Mucosa of gallbladder (tissue), 1 donor: ENCODE measurements at regions not wholly inside any gene's neighbourhood (a gene's known extent, or its start where the extent isn't known, plus 50 kb on each side); places are given as distances from the start of the nearest gene placed in this dataset.
"Not testable (repeated sequence)": the region's sequence is repeated elsewhere in the genome, so short reads cannot be mapped to it uniquely, and the experiment has no call there.

Source experiments
- DNase-seq: peaks from one replicate; pipeline ENCODE4 v3.0.0-alpha.2; 2020; ENCODE audit warnings: low spot score
- donor health status: DM: no; HTN: no; CAD: no.

GRCh38 chr3:24545887-24546286 lies 51.2 kb upstream of the THRB start:
- DNase-seq = peak; percentile 60

- no peak for DNase-seq
Observed at GRCh38 chr3:24548278-24548677, 53.6 kb upstream of the THRB start.

DNA sequence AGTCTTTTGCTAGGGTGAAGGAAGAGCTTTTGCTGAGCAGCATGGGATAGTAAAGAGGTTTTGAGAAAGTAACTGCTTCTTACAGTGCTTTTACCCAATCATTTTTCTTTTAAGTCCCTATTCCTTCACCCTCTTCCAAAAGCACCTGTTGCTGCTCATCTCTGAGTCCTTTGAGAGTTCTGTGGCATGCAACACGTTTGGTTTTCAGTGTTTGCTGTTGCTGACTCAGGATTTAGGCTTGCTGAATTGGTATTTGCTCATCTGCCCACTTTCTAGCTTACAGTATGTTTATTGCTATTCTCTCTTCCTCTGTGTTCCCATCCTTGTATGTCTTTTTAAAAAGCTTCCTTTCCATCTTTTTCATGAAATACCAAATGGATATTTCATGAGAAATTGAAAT lies 55.9 kb upstream of the THRB start:
- no peak for DNase-seq

- DNase-seq = no peak
Observed at GRCh38 chr3:24551626-24552025, 57.0 kb upstream of the THRB start.

- no peak for DNase-seq
Observed at GRCh38 chr3:24562895-24563294, 68.2 kb upstream of the THRB start.

DNA sequence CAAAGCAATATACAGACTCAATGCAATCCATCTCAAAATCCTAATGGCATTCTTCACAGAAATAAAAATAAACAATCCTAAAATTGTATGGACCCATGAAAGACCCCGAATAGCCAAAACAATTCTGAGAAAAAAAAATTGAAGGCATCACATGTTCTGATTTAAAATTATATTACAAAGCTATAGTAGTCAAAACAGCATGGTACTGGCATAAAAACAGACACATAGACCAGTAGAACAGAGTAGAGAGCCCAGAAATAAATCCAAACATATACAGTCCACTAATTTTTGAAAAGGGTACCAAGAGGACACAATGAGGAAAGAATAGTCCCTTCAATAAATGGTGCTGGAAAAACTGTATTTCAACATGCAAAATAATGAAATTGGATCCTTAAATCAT lies 70.4 kb upstream of the THRB start:
- no peak for DNase-seq

DNA sequence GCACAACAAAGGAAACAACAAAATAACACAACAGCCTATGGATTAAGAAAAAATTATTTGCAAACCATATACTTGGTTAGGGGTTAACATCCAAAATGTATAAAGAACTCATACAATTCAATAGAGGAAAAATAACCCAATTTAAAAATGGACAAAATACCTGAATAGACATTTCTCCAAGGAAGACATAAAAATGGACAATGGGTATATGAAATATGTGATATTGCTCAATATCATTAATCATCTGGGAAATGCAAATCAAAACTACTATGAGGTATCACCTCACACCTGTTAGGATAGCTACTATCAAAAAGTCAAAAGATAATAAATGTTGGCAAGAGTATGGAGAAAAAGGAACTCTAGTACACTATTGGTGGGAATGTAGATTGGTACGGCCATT lies 71.0 kb upstream of the THRB start:
- DNase-seq = no peak

DNA sequence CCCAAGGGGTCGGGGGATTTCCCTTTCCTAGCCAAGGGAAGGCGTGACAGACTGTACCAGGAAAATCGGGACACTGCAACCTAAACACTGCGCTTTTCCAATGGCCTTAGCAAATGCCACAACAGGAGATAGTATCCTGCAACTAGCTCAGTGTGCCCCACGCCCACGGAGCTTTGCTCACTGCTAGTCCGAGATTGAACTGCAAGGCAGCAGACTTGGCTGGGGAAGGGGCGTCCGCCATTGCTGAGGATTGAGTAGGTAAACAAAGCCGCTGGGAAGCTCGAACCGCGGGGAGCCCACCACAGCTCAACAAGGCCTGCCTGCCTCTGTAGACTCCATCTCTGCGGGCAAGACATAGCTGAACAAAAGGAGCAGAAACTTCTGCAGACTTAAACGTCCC lies 72.3 kb upstream of the THRB start:
- DNase-seq = no peak

GRCh38 chr3:24572409-24572808 lies 77.8 kb upstream of the THRB start:
- not testable (repeated sequence) for DNase-seq

DNA sequence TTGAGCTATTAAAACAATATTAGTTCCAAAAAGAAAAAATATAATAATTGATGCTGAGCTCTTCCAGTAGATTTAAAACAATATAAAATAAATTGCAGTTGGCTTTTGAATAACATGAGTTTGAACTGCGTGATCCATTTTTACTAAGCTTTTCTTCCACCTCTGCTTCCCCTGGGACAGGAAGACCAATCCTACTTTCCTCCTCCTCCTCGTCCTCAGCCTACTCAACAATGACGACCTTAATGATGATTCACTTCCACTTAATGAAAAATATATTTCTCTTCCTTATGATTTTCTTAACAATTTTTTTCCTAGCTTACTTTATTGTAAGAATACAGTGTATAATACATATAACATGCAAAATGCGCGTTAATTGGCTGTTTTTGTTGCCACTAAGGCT lies 78.9 kb upstream of the THRB start:
- DNase-seq = no peak

DNA sequence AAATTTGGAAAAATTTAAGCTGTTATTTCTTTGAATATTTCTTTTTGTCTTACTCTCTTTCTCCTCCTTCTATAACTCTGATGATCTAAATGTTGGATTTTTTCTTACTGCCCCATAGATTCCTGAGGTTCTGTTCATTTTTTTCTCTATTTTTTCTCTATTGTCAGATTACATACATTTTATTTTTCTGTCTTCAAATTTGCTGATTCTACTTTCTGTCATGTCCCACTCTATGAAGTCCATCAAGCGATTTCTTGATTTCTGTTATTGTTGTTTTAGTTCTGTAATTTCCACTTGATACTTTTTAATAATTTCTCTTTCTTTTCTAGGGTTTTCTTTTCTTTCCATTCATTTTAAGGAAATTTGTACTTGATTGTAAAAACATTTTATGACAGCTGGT lies 83.7 kb upstream of the THRB start:
- no peak for DNase-seq

DNA sequence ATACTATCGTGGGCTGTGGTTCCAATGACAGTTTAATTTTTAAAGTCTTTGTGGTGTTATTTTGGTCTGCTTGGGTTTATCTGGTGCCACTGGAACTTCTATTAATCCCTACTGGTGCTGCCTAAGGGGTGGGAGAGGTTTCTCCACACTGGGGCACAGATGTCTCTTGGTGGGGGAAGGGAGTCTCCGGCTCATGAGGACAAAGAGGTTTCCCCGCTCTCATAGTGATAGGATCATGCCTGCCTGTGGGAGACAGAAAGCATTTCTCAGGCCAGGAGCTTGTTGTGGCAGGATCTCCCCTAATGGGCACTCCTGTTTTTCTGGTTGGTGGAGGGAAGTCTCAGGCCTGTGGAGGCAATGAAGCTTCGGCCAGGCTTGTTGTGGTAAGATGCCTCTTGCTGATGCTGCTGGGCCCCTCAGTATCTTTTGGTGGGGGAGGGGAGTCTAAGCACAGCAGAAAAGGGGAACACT lies 84.3 kb upstream of the THRB start:
- DNase-seq = no peak

GRCh38 chr3:24582431-24583403 lies 88.1 kb upstream of the THRB start:
- DNase-seq = no peak

DNA sequence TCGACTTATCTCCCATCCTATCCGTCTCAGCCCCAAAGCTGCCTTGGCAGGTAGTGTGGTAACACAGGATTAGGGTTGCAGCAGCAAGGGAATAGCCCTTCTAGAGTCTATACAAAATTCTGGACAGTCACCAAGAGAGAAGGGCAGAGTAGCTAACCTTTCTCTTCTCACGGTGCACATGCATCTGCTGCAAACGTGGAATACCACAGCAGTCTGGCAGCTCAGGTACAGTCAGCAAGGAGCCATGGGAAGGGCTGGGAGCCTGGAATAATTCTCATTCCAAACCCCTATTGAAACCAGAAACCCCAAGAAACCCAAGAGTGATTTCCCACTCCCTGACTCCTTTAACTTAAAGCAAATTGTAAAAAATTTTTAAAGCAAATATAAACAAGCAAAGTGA lies 92.3 kb upstream of the THRB start:
- DNase-seq = no peak

- DNase-seq = no peak
Observed at GRCh38 chr3:24588629-24589512, 94.2 kb upstream of the THRB start.

GRCh38 chr3:24589513-24589851 lies 94.8 kb upstream of the THRB start:
- DNase-seq = no peak

GRCh38 chr3:24589931-24590880 lies 95.6 kb upstream of the THRB start:
- DNase-seq = no peak

DNA sequence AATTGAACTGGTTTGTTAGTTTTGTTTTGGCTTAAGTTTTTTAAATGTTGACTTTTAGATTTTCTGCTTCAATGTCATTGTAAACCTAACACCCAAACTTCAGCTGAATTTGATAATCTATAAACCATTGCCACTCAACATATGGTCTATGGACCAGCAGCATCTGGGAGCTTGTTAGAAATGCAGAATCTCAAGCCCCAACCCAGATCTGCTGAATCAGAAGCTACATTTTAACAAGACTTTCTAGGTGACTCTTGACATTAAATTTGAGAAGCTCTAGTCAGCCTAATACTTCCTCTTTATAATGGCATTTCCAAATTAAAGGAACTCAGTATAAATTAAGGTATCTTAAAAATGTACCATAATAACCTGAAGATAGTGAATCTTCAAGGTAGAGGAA lies 96.5 kb upstream of the THRB start:
- no peak for DNase-seq

DNA sequence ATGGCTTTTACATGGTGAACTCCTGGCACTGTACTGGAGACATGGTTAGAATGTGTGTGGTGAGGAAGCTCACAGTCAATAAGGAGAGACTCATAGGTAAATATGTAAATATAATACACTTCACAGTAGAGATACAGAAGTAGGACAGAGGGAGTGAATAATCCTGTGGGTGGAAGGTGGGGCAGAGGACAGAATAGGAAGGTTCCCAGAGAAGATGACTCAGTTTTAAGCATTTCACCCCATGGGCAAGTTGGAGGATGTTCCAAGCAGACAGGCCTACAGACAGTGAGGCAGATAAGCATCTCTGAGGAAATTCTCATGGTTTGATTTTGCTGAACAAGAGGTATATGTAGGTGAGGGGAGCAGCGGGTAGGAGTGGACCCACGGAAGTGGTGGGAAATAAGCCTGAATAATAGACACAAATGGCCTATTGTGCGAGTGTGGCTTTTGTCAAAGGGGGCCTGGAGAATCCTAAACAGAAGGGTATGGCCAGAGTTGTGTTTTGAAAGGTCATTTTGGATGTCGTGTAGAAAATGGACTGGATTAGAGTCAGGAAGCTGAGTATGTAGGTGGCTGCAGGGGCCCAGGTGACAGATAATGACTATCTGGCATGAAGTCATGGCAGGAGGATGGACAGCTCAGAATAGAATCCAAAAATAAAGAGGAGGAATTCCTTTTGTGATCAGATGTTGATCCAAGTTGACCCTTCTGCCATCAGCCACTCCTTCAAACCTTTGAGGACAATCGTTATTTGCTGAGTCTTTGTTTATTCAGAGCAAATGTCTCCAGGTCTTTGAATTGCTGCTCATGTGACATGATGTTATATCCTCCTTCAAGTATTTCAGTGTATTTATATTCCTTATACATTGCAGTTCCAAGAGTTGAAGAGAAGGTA lies 97.3 kb upstream of the THRB start:
- no peak for DNase-seq

DNA sequence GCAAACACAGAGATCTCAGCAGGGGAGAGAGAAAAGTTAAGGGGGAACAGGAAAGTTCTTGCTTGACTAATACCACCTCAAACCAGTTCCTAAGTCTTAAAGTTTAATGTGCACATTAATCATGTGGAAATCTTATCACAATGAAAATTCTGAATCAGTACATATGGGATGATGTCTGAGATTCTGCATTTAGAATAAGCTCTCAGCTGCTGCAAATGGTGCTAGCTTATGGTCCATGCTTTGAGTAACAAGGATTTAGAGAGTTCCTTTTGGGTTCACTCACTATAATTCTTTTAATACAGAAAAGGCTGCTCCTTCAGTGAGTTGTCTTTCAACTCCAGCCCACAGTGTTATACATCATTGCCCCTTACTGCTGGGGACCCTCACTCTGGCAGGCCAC lies 99.5 kb upstream of the THRB start:
- DNase-seq = no peak

GRCh38 chr3:24595796-24596195 lies 101.1 kb upstream of the THRB start:
- no peak for DNase-seq
